ENCODE measurements at regions not wholly inside any gene's neighbourhood (a gene's known extent, or its start where the extent isn't known, plus 50 kb on each side); places are given as distances from the start of the nearest gene placed in this dataset.
A peak's percentile ranks its signal among the peaks of the same experiment; 100 is the strongest.

GRCh38 chr12:46456356-46457334 lies 84.1 kb upstream of the SLC38A2 start:
- no peak overlapping the region for H4K91ac ChIP-seq (ENCODE audit: insufficient read depth, low read depth, low read length)
- H4K8ac ChIP-seq (ENCODE audit: low read depth in 2 of 2, low read length in 2 of 2): peak overlapping the region; percentile 5 to 44; a peak in 2 of 4 replicates
- H2BK5ac ChIP-seq (ENCODE audit: low read depth, low read length, poor library complexity, severe bottlenecking): no peak overlapping the region
- no peak for TF ChIP-seq CHD1 (IDR thresholded peaks at IDR 0.05; ENCODE audit: low read depth, low read length)
- TF ChIP-seq POLR2A (IDR thresholded peaks at IDR 0.05; ENCODE audit: low read depth, low read length): no peak
- no peak for TF ChIP-seq NFE2L2 (IDR thresholded peaks at IDR 0.05; ENCODE audit: low read depth, low read length)
- TF ChIP-seq, protein P1, sequence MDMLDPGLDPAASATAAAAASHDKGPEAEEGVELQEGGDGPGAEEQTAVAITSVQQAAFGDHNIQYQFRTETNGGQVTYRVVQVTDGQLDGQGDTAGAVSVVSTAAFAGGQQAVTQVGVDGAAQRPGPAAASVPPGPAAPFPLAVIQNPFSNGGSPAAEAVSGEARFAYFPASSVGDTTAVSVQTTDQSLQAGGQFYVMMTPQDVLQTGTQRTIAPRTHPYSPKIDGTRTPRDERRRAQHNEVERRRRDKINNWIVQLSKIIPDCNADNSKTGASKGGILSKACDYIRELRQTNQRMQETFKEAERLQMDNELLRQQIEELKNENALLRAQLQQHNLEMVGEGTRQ (IDR thresholded peaks at IDR 0.05; ENCODE audit: low read depth, low read length): 0 out of 2 replicates have a peak, but pooled peaks have one; percentile 29
- TF ChIP-seq CTCF (conservative IDR thresholded peaks at IDR 0.05; ENCODE audit: low read depth, low read length): no peak
- TF ChIP-seq ELK1 (IDR thresholded peaks at IDR 0.05; ENCODE audit: borderline replicate concordance, low read depth, low read length): no peak
- ATAC-seq (ENCODE audit: low read depth): 0 out of 2 replicates have a peak, but pooled peaks have one; percentile 4
- H3K56ac ChIP-seq (ENCODE audit: extremely low read depth, insufficient read depth, low read length): peak overlapping the region; percentile 46; the same call in 1 of the 2 replicates
- H2AFZ ChIP-seq (replicated peaks; ENCODE audit: low read length, poor library complexity): no peak overlapping the region
- H3K4me2 ChIP-seq (ENCODE audit: low read depth, low read length): peak overlapping the region; percentile 18; the same call in 1 of the 2 replicates
- peak overlapping the region; percentile 71 for H2BK120ac ChIP-seq (ENCODE audit: low read depth, low read length)
- peaks cover 13% of the 10 kb centered on the region for H3K9me1 ChIP-seq (ENCODE audit: insufficient read depth, low read length)
- H3K79me1 ChIP-seq (ENCODE audit: low read depth in 1 of 2, low read length in 2 of 2): peaks cover 0 to 12% of the 10 kb centered on the region in 2 experiments; a peak in 3 of 4 replicates
- peak overlapping the region; percentile 14 for H3K18ac ChIP-seq (ENCODE audit: low read depth, low read length)
- H3K23ac ChIP-seq (ENCODE audit: low read depth, low read length): peak overlapping the region; percentile 48; the same call in 1 of the 2 replicates
- peak overlapping the region; percentile 19; the same call in 1 of the 2 replicates for H3K27ac ChIP-seq (ENCODE audit: insufficient read depth, low read length)
- ChIA-PET CTCF (no interaction called here), POLR2A (ENCODE audit: unreplicated experiment) (interaction anchor here (0.6 to 1.4 kb wide), 2 partner anchors 67 to 93 kb away, joined by 3 to 4 read pairs; no protein-coding TSS in a partner anchor)
- H3K14ac ChIP-seq (replicated peaks; ENCODE audit: low read depth, low read length): peak overlapping the region; percentile 54
- 0 out of 3 replicates have a peak overlapping the region, but pooled peaks have one; percentile 84 for H2BK15ac ChIP-seq (ENCODE audit: low read depth, low read length)
- DNase-seq: peak; percentile 74
- intact Hi-C loops (cut with micrococcal nuclease) (no loop called here), in situ Hi-C loops (cut with MboI; ENCODE audit: low sequenced_read_pairs) (no loop called here), dilution Hi-C loops (cut with HindIII; ENCODE audit: low sequenced_read_pairs, unreplicated experiment) (no loop called here)
- 0 out of 2 replicates have a peak overlapping the region, but pooled peaks have one; percentile 27 for H4K5ac ChIP-seq (ENCODE audit: low read depth, low read length)
- H4K20me1 ChIP-seq (ENCODE audit: insufficient read depth, low read length): no peaks in the 10 kb centered on the region
- no peak overlapping the region for H3K4me3 ChIP-seq (ENCODE audit: insufficient read depth, low read depth, low read length)
- H2BK20ac ChIP-seq (ENCODE audit: low read depth, low read length): peak overlapping the region; percentile 64; the same call in 1 of the 2 replicates
- peak overlapping the region; percentile 69; the same call in 1 of the 2 replicates for H3K4ac ChIP-seq (ENCODE audit: low read depth, low read length)
- no peak overlapping the region for H3K9ac ChIP-seq (ENCODE audit: low read depth, low read length)
- no peak overlapping the region for H2AK9ac ChIP-seq (replicated peaks; ENCODE audit: low read depth, low read length, poor library complexity)
- 0 out of 2 replicates have a peak overlapping the region, but pooled peaks have one; percentile 59 for H2AK5ac ChIP-seq (ENCODE audit: low read depth, low read length)
- H3K4me1 ChIP-seq (ENCODE audit: control insufficient read depth, insufficient read depth, low read length): peaks cover 18% of the 10 kb centered on the region
- H3K27me3 ChIP-seq (ENCODE audit: control insufficient read depth, insufficient read depth, low read length): no peaks in the 10 kb centered on the region
- no TSS peak for BruUV-seq (replicated peaks)
- no peaks in the 10 kb centered on the region for H3K36me3 ChIP-seq (ENCODE audit: control insufficient read depth, insufficient read depth, low read length)
- 50% methylated on average over 1 of the region's 5 CpGs; no CpG with 5 or more reads in 1 of the 2 experiments for WGBS, 2 experiments (ENCODE audit: extremely low coverage in 2 of 2, insufficient read length in 1 of 2)
- no peaks in the 10 kb centered on the region for H3K9me3 ChIP-seq (ENCODE audit: control insufficient read depth, insufficient read depth, low read length)

Measured in IMR-90 (cell line).